GM18498 (cell line): ENCODE measurements at regions not wholly inside any gene's neighbourhood (a gene's known extent, or its start where the extent isn't known, plus 50 kb on each side); places are given as distances from the start of the nearest gene placed in this dataset.
A peak's percentile ranks its signal among the peaks of the same experiment; 100 is the strongest.

Source experiments
- ATAC-seq: cut with Tn5 transposase; IDR thresholded peaks from one replicate; pipeline ENCODE4 v1.9.1; 2021; ENCODE audit warnings: mild to moderate bottlenecking, moderate library complexity; ENCODE audit not compliant: unreplicated experiment

- no peak for ATAC-seq
These were observed 261.0 kb downstream of the STK31 start for GRCh38 chr7:23971031-23971430.

- no peak for ATAC-seq
These were observed 262.0 kb downstream of the STK31 start for GRCh38 chr7:23972057-23972456.

- ATAC-seq = no peak
These were observed 263.2 kb downstream of the STK31 start for GRCh38 chr7:23973264-23973663.

GRCh38 chr7:23980081-23980480 lies 270.1 kb downstream of the STK31 start:
- ATAC-seq = no peak

GRCh38 chr7:23981314-23981713 lies 271.3 kb downstream of the STK31 start:
- ATAC-seq = no peak

- no peak for ATAC-seq
These were observed 271.7 kb downstream of the STK31 start for GRCh38 chr7:23981758-23982157.

- ATAC-seq = no peak
These were observed 278.5 kb upstream of the NPY start for GRCh38 chr7:24005517-24005916.

- ATAC-seq = no peak
These were observed 273.5 kb upstream of the NPY start for GRCh38 chr7:24010495-24010894.

- peak; percentile 69 for ATAC-seq
These were observed 266.5 kb upstream of the NPY start for GRCh38 chr7:24017519-24017918.

- no peak for ATAC-seq
These were observed 265.7 kb upstream of the NPY start for GRCh38 chr7:24018331-24018730.

GRCh38 chr7:24019841-24020240 lies 264.1 kb upstream of the NPY start:
- ATAC-seq = no peak

GRCh38 chr7:24024276-24025068 lies 259.5 kb upstream of the NPY start:
- no peak for ATAC-seq

GRCh38 chr7:24025094-24025493 lies 258.9 kb upstream of the NPY start:
- ATAC-seq = no peak

- ATAC-seq = no peak
These were observed 258.2 kb upstream of the NPY start for GRCh38 chr7:24025765-24026164.

- no peak for ATAC-seq
These were observed 257.6 kb upstream of the NPY start for GRCh38 chr7:24026351-24026750.

- ATAC-seq = no peak
These were observed 254.9 kb upstream of the NPY start for GRCh38 chr7:24029068-24029467.

- ATAC-seq = no peak
These were observed 249.7 kb upstream of the NPY start for GRCh38 chr7:24034251-24034650.

- ATAC-seq = no peak
These were observed 248.5 kb upstream of the NPY start for GRCh38 chr7:24035366-24036032.

- ATAC-seq = no peak
These were observed 248.0 kb upstream of the NPY start for GRCh38 chr7:24036033-24036412.

GRCh38 chr7:24038993-24039392 lies 245.0 kb upstream of the NPY start:
- no peak for ATAC-seq

- ATAC-seq = no peak
These were observed 243.9 kb upstream of the NPY start for GRCh38 chr7:24039991-24040624.

GRCh38 chr7:24042028-24042427 lies 242.0 kb upstream of the NPY start:
- ATAC-seq = no peak
